CD4-positive, alpha-beta T cell (primary cell): ENCODE measurements at regions not wholly inside any gene's neighbourhood (a gene's known extent, or its start where the extent isn't known, plus 50 kb on each side); places are given as distances from the start of the nearest gene placed in this dataset.
"Not testable (repeated sequence)": the region's sequence is repeated elsewhere in the genome, so short reads cannot be mapped to it uniquely, and the experiment has no call there.

Experiments
- ATAC-seq: fragments of 200-7000 bp; cut with Tn5 transposase; one replicate; pipeline ENCODE4 v1.10.0; 2022; ENCODE audit warnings: mild to moderate bottlenecking; ENCODE audit not compliant: poor library complexity
- CTCF ChIA-PET: fragments of 350-600 bp; sonication (Branson Sonifier 250); formaldehyde crosslinking; loops from one replicate; lab custom pipeline; 2021; ENCODE audit warnings: antibody characterized with exemption, inconsistent platforms; lab: Charles Lee
- POLR2A ChIA-PET: fragments of 350-600 bp; sonication (Branson Sonifier 250); formaldehyde crosslinking; loops from one replicate; lab custom pipeline; 2021; ENCODE audit warnings: antibody characterized with exemption, inconsistent platforms; lab: Charles Lee
- DNase-seq, 14 experiments: peaks; one replicate each; pipeline ENCODE4 v3.0.0-alpha.2; 2013 to 2020; ENCODE audit warnings: mixed read lengths in 2 of 14
- H3K27ac ChIP-seq, 2 donors: one replicate each; pipeline versions ENCODE4 v1.5.1 to v1.7.0; 2013; ENCODE audit warnings: low read length in 2 of 2, low read depth in 1 of 2, mild to moderate bottlenecking in 1 of 2
- H3K27me3 ChIP-seq, 2 experiments: 1 replicate in 1 of 2; 2 replicates in 1 of 2; pipeline versions ENCODE4 v1.6.1 to v1.7.0; 2013; ENCODE audit warnings: low read length in 2 of 2, control low read depth in 1 of 2, mild to moderate bottlenecking in 1 of 2, moderate library complexity in 1 of 2; ENCODE audit not compliant: insufficient read depth in 2 of 2, control insufficient read depth in 1 of 2
- H3K36me3 ChIP-seq: one replicate; pipeline ENCODE4 v1.6.1; 2013; ENCODE audit warnings: low read length, control low read depth; ENCODE audit not compliant: insufficient read depth
- H3K4me1 ChIP-seq: one replicate; pipeline ENCODE4 v1.6.1; 2013; ENCODE audit warnings: low read length, control low read depth; ENCODE audit not compliant: insufficient read depth
- H3K4me3 ChIP-seq: one replicate; pipeline ENCODE4 v1.5.1; 2013; ENCODE audit warnings: mild to moderate bottlenecking, low read length, moderate library complexity
- H3K9me3 ChIP-seq, 2 experiments: 1 replicate in 1 of 2; 2 replicates in 1 of 2; pipeline versions ENCODE4 v1.6.1 to v1.7.0; 2013; ENCODE audit warnings: low read length in 2 of 2, mild to moderate bottlenecking in 2 of 2, control low read depth in 1 of 2, moderate library complexity in 1 of 2; ENCODE audit not compliant: control insufficient read depth in 1 of 2, insufficient read depth in 1 of 2
- H3K27ac Mint-ChIP-seq: one replicate; pipeline ENCODE4 v1.8.0; 2020; ENCODE audit warnings: mixed read lengths
- H3K27me3 Mint-ChIP-seq: one replicate; pipeline ENCODE4 v1.8.0; 2021; ENCODE audit warnings: mixed read lengths
- H3K36me3 Mint-ChIP-seq: one replicate; pipeline ENCODE4 v1.8.0; 2021; ENCODE audit warnings: low read depth, mixed read lengths
- H3K4me1 Mint-ChIP-seq: one replicate; pipeline ENCODE4 v1.8.0; 2021; ENCODE audit warnings: low read depth, mixed read lengths
- H3K4me3 Mint-ChIP-seq: one replicate; pipeline ENCODE4 v1.8.0; 2020; ENCODE audit warnings: mild to moderate bottlenecking, mixed read lengths
- H3K9me3 Mint-ChIP-seq: one replicate; pipeline ENCODE4 v1.8.0; 2020; ENCODE audit warnings: mixed read lengths
- CTCF ChIP-seq: fragments of 200-600 bp; IDR thresholded peaks from one replicate; pipeline ENCODE4 v1.8.0; 2022; ENCODE audit warnings: antibody characterized with exemption, mild to moderate bottlenecking
- intact Hi-C, 2 experiments: fragments of 100-400 bp; cut with DNase I in 1 of 2; cut with micrococcal nuclease in 1 of 2; formaldehyde crosslinking; loops; one replicate each; pipeline versions ENCODE4 v1.15.1 to v1.9.0; 2023 to 2025; cut with DNase I, micrococcal nuclease

- DNase-seq = no peak
- Mint-ChIP-seq H3K27ac (no peak overlapping the region), H3K27me3 (no peaks in the 10 kb centered on the region), H3K4me1 (no peaks in the 10 kb centered on the region), H3K9me3 (no peaks in the 10 kb centered on the region), H3K36me3 (no peaks in the 10 kb centered on the region), H3K4me3 (no peak overlapping the region)
- Histone ChIP-seq H3K36me3 (no peaks in the 10 kb centered on the region), H3K4me3 (no peak overlapping the region), H3K4me1 (no peaks in the 10 kb centered on the region), H3K9me3 (no peaks in the 10 kb centered on the region), H3K27ac (no peak overlapping the region), H3K27me3 (no peaks in the 10 kb centered on the region)
- intact Hi-C loops = loop anchor here in 1 of 2 experiments (5.0 kb wide), 1 partner anchor 163 kb away; no protein-coding TSS in a partner anchor
- POLR2A ChIA-PET = interaction anchor here (0.8 kb wide), 1 partner anchor 37 kb away, joined by 3 read pairs; no protein-coding TSS in a partner anchor
- CTCF ChIA-PET = no interaction called here
- no peak for ATAC-seq
- TF ChIP-seq CTCF = no peak
Observed at GRCh38 chr2:43068631-43069517, 157.5 kb downstream of the ZFP36L2 start.

GRCh38 chr2:43068041-43068533, 158.3 kb downstream of the ZFP36L2 start:
- no peak overlapping the region for H3K4me3 ChIP-seq
- H3K27ac ChIP-seq = no peak overlapping the region
- Mint-ChIP-seq H3K9me3 (no peaks in the 10 kb centered on the region), H3K4me3 (no peak overlapping the region), H3K4me1 (no peaks in the 10 kb centered on the region), H3K27ac (no peak overlapping the region), H3K27me3 (no peaks in the 10 kb centered on the region), H3K36me3 (no peaks in the 10 kb centered on the region)
- POLR2A ChIA-PET = no interaction called here
- no peaks in the 10 kb centered on the region for H3K4me1 ChIP-seq
- intact Hi-C loops = loop anchor here in 1 of 2 experiments (5.0 kb wide), 1 partner anchor 164 kb away; no protein-coding TSS in a partner anchor
- DNase-seq (no peak), ATAC-seq (no peak)
- no peaks in the 10 kb centered on the region for H3K9me3 ChIP-seq
- TF ChIP-seq CTCF = no peak
- no peaks in the 10 kb centered on the region for H3K36me3 ChIP-seq
- no peaks in the 10 kb centered on the region for H3K27me3 ChIP-seq
- CTCF ChIA-PET = no interaction called here

GRCh38 chr2:43067254-43068040, 159.0 kb downstream of the ZFP36L2 start:
- DNase-seq = no peak
- Mint-ChIP-seq H3K27me3 (no peaks in the 10 kb centered on the region), H3K36me3 (no peaks in the 10 kb centered on the region), H3K4me3 (no peak overlapping the region), H3K9me3 (no peaks in the 10 kb centered on the region), H3K4me1 (no peaks in the 10 kb centered on the region), H3K27ac (no peak overlapping the region)
- Histone ChIP-seq H3K4me1 (no peaks in the 10 kb centered on the region), H3K36me3 (no peaks in the 10 kb centered on the region), H3K27me3 (no peaks in the 10 kb centered on the region), H3K4me3 (no peak overlapping the region), H3K27ac (no peak overlapping the region), H3K9me3 (no peaks in the 10 kb centered on the region)
- ChIA-PET CTCF (no interaction called here), POLR2A (no interaction called here)
- ATAC-seq = no peak
- intact Hi-C loops = loop anchor here in 1 of 2 experiments (5.0 kb wide), 1 partner anchor 165 kb away; no protein-coding TSS in a partner anchor
- TF ChIP-seq CTCF = no peak

- ATAC-seq, DNase-seq, H3K4me1 ChIP-seq, H3K27ac Mint-ChIP-seq, H3K36me3 ChIP-seq, H3K9me3 ChIP-seq, H3K27me3 Mint-ChIP-seq, H3K4me3 ChIP-seq, POLR2A ChIA-PET, H3K36me3 Mint-ChIP-seq, H3K27me3 ChIP-seq, CTCF ChIA-PET, H3K4me1 Mint-ChIP-seq, H3K4me3 Mint-ChIP-seq, H3K27ac ChIP-seq, H3K9me3 Mint-ChIP-seq: not testable (repeated sequence)
- intact Hi-C loops = loop anchor here in 1 of 2 experiments (1.0 to 5.0 kb wide), 2 partner anchors 20 to 166 kb away; no protein-coding TSS in a partner anchor
Observed at GRCh38 chr2:43066541-43067253, 159.7 kb downstream of the ZFP36L2 start.
